ENCODE measurements at regions not wholly inside any gene's neighbourhood (a gene's known extent, or its start where the extent isn't known, plus 50 kb on each side); places are given as distances from the start of the nearest gene placed in this dataset.

DNA sequence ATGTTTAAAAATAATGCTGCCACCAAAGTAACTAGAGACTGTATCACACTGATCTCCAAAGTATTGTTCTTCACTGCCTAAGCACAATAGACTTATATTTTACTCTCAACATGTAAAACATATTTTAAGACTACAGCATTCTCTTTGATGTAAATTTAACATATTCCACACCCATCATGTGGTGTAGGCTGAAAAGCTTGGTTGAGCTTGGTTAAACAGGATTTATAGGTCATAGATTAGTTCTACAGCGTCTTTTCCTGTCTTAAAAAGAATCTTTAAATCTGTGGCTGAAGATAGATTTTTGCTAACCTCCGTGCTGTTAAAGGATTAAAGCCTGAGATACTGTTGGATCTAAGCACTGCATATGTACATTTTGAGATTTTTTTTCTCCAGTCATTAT is 379.9 kb downstream of the SH2D1A start:
- no peak for TF ChIP-seq CTCF (IDR thresholded peaks at IDR 0.05)
- TF ChIP-seq EZH2 (IDR thresholded peaks at IDR 0.05; ENCODE audit: borderline replicate concordance, insufficient read depth, low read depth, low read length, poor library complexity, severe bottlenecking) = no peak
